Gastroesophageal sphincter (tissue), 3 donors: ENCODE measurements at regions not wholly inside any gene's neighbourhood (a gene's known extent, or its start where the extent isn't known, plus 50 kb on each side); places are given as distances from the start of the nearest gene placed in this dataset.

Experiments used
- POLR2A ChIP-seq, 2 donors: fragments of 450-650 bp; IDR thresholded peaks; one replicate each; pipeline ENCODE4 v1.6.1; 2017; ENCODE audit warnings: antibody characterized with exemption in 2 of 2, mild to moderate bottlenecking in 2 of 2, moderate library complexity in 1 of 2
- POLR2AphosphoS5 ChIP-seq: sonication (generic); formaldehyde crosslinking; IDR thresholded peaks from one replicate; pipeline ENCODE4 v1.6.1; 2017; ENCODE audit warnings: antibody characterized with exemption
- TF ChIP-seq, protein P1 (sequence below), 4 experiments: fragments of 200-600 bp in 2 of 4; fragments of 450-650 bp in 2 of 4; sonication (generic) in 1 of 4; IDR thresholded peaks; one replicate each; pipeline ENCODE4 v1.5.1; 2017 to 2019; ENCODE audit warnings: antibody characterized with exemption in 4 of 4, mild to moderate bottlenecking in 2 of 4, moderate library complexity in 2 of 4

DNA sequence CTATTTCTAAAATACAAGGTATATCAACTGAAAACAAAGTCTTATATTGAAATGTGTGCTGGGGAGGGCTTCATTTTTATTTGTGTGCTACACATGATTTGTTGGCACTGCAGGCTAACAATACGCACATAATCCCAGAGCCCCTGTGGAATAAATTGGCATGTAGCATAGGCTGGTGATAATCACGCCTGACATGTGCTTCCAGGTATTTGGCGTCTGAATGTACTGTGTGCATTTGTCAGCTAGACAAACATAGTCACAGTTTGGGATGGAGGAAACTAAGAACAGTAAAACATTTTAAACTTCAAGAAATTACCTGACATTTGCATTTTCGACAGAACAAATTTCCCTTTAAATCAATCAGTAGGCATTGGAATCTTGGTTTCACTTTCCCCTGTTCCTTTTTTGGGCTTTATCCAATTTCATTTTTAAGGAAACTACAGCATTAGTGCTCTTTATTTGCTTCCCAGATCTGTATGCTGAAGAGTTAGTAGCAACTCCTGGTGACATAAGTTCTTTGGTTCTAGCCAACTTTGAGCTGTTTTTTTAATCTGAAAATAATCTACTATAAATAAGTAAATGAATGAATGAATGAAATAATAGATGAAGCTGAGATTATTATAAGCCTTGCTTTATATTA is 472.3 kb downstream of the PDHA2 start:
- no peak for TF ChIP-seq POLR2A (IDR thresholded peaks at IDR 0.05)
- TF ChIP-seq, protein P1, sequence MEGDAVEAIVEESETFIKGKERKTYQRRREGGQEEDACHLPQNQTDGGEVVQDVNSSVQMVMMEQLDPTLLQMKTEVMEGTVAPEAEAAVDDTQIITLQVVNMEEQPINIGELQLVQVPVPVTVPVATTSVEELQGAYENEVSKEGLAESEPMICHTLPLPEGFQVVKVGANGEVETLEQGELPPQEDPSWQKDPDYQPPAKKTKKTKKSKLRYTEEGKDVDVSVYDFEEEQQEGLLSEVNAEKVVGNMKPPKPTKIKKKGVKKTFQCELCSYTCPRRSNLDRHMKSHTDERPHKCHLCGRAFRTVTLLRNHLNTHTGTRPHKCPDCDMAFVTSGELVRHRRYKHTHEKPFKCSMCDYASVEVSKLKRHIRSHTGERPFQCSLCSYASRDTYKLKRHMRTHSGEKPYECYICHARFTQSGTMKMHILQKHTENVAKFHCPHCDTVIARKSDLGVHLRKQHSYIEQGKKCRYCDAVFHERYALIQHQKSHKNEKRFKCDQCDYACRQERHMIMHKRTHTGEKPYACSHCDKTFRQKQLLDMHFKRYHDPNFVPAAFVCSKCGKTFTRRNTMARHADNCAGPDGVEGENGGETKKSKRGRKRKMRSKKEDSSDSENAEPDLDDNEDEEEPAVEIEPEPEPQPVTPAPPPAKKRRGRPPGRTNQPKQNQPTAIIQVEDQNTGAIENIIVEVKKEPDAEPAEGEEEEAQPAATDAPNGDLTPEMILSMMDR (IDR thresholded peaks at IDR 0.05): no peak
- no peak for TF ChIP-seq POLR2AphosphoS5
